ENCODE measurements at regions not wholly inside any gene's neighbourhood (a gene's known extent, or its start where the extent isn't known, plus 50 kb on each side); places are given as distances from the start of the nearest gene placed in this dataset.
A peak's percentile ranks its signal among the peaks of the same experiment; 100 is the strongest.

DNA sequence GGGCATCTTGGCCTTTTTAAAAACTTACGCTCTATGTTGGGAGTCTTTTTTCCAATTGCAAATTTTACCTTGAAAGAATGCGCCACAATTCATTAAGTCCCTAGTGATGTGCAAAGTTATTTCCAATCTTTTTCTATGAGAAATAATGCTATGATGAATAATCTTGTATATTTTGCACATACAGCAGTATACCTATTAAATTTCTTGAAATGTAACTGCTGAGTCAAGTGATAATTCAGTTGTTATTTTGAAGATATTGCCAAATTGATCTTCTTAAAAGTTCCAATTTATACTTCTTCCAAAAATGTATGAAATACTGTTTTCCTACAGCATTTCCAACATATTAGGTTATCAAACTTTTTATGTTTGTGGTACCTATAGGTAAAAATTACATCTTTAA lies 92.8 kb upstream of the PPP2R2B start:
- no peak for DNase-seq (ENCODE audit: low read depth in 1 of 2, low spot score in 1 of 2)
- in situ Hi-C loops (cut with HindIII; ENCODE audit: low pct_unique_long_range_greater_than_20kb, low sequenced_read_pairs), result no loop called here
- no peak for TF ChIP-seq JUND (IDR thresholded peaks at IDR 0.05; ENCODE audit: low read depth)

DNA sequence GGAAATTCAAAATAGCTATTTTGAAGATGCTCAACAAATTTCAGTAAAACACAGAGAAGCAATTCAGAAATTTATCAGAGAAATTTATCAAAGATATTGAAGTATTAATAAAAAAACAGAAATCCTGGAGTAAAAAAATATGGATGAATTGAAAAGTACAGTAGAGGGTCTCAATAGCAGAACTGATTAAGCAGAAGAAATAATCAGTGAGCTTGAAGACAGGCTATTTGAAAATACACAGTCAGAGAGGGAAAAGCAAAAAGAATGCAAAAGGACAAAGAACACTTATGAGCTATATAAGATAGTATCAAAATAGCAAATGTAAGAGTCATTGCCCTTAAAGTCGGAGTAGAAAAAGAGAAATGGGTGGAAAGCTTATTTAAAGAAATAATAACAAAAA lies 107.9 kb upstream of the PPP2R2B start:
- DNase-seq (ENCODE audit: low read depth in 1 of 2, low spot score in 1 of 2), result no peak
- in situ Hi-C loops (cut with HindIII; ENCODE audit: low pct_unique_long_range_greater_than_20kb, low sequenced_read_pairs), result no loop called here
- no peak for TF ChIP-seq JUND (IDR thresholded peaks at IDR 0.05; ENCODE audit: low read depth)

- TF ChIP-seq JUND (IDR thresholded peaks at IDR 0.05; ENCODE audit: low read depth), result no peak
- DNase-seq (ENCODE audit: low read depth in 1 of 2, low spot score in 1 of 2), result peak in 1 of 2 experiments; percentile 15
- in situ Hi-C loops (cut with HindIII; ENCODE audit: low pct_unique_long_range_greater_than_20kb, low sequenced_read_pairs), result no loop called here
Observed at GRCh38 chr5:146993876-146994530, 115.4 kb upstream of the PPP2R2B start.

DNA sequence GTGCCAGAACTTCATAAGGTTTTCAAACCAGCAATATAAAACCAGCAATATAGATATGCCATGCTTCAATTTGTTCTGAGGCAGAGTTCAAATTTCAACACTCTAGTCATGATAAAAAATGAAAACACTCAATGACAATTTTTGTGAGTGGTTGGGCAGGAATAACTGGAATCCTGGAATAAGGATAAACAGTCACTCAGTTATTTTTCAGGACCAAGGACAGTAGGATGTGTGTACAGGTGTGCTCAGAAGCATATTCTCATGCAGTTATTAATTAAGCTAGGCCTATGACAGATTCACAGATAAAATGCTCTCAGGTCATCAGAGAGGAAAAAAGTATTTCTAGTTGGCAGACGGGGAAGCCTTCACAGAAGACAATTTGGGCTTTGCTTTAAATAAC lies 117.3 kb upstream of the PPP2R2B start:
- DNase-seq (ENCODE audit: low read depth in 1 of 2, low spot score in 1 of 2), result peak in 1 of 2 experiments; percentile 56
- TF ChIP-seq JUND (IDR thresholded peaks at IDR 0.05; ENCODE audit: low read depth), result no peak
- in situ Hi-C loops (cut with HindIII; ENCODE audit: low pct_unique_long_range_greater_than_20kb, low sequenced_read_pairs), result no loop called here

DNA sequence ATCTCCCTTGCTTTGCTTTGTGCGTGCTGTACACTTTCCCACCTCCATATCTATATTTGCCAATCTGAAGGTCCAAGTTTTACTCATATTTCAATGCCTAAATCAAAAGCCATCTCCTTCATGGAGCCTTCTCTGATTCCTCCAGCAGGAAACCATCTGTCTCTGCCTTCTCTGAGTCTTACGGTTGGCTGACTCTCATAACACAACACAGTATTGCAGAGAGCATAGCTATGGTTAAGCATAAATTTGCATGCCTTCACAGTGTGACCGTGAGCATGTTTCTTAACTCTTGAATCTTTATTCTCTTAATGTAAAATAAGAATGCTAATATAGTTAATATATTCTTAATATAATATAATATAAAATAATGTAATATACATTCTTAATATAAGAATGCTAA lies 136.8 kb upstream of the PPP2R2B start:
- in situ Hi-C loops (cut with HindIII; ENCODE audit: low pct_unique_long_range_greater_than_20kb, low sequenced_read_pairs), result no loop called here
- no peak for TF ChIP-seq JUND (IDR thresholded peaks at IDR 0.05; ENCODE audit: low read depth)
- DNase-seq (ENCODE audit: low read depth in 1 of 2, low spot score in 1 of 2), result no peak

GRCh38 chr5:147017191-147017590 lies 138.6 kb upstream of the PPP2R2B start:
- no peak for TF ChIP-seq JUND (IDR thresholded peaks at IDR 0.05; ENCODE audit: low read depth)
- in situ Hi-C loops (cut with HindIII; ENCODE audit: low pct_unique_long_range_greater_than_20kb, low sequenced_read_pairs), result no loop called here

GRCh38 chr5:147017621-147018020 lies 139.1 kb upstream of the PPP2R2B start:
- TF ChIP-seq JUND (IDR thresholded peaks at IDR 0.05; ENCODE audit: low read depth), result no peak
- in situ Hi-C loops (cut with HindIII; ENCODE audit: low pct_unique_long_range_greater_than_20kb, low sequenced_read_pairs), result no loop called here
- DNase-seq (ENCODE audit: low read depth in 1 of 2, low spot score in 1 of 2), result no peak

More at GRCh38 chr5:147017191-147017590, 138.6 kb upstream of the PPP2R2B start:
- DNase-seq (ENCODE audit: low read depth in 1 of 2, low spot score in 1 of 2), result no peak

DNA sequence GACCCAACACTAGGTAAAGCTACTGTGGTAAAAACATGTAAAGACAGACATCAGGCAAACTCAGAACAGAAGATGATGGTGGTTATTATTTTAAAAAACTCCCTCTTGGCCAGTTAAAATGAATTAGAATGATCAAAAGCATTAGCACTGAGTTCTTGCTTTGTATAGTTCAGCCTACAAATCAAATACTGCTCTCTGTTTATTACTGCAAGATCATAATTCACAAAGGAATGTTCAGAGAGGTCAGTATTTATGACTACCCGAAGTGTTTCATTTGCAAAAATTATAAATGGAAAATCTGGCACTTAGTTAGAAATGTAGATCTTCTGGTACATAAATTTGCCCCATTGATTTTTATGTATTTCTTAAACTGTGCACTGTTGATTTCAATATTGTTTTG lies 140.3 kb upstream of the PPP2R2B start:
- no peak for TF ChIP-seq JUND (IDR thresholded peaks at IDR 0.05; ENCODE audit: low read depth)
- in situ Hi-C loops (cut with HindIII; ENCODE audit: low pct_unique_long_range_greater_than_20kb, low sequenced_read_pairs), result no loop called here

GRCh38 chr5:147036691-147037245 lies 158.2 kb upstream of the PPP2R2B start:
- TF ChIP-seq JUND (IDR thresholded peaks at IDR 0.05; ENCODE audit: low read depth), result no peak
- no peak for DNase-seq (ENCODE audit: low read depth in 1 of 2, low spot score in 1 of 2)

More for the DNA sequence above, 140.3 kb upstream of the PPP2R2B start:
- DNase-seq (ENCODE audit: low read depth in 1 of 2, low spot score in 1 of 2), result no peak

GRCh38 chr5:147037515-147038205 lies 159.1 kb upstream of the PPP2R2B start:
- TF ChIP-seq JUND (IDR thresholded peaks at IDR 0.05; ENCODE audit: low read depth), result no peak
- DNase-seq (ENCODE audit: low read depth in 1 of 2, low spot score in 1 of 2), result no peak
- in situ Hi-C loops (cut with HindIII; ENCODE audit: low pct_unique_long_range_greater_than_20kb, low sequenced_read_pairs), result no loop called here

More at GRCh38 chr5:147036691-147037245, 158.2 kb upstream of the PPP2R2B start:
- in situ Hi-C loops (cut with HindIII; ENCODE audit: low pct_unique_long_range_greater_than_20kb, low sequenced_read_pairs), result no loop called here

GRCh38 chr5:147040856-147041255 lies 162.3 kb upstream of the PPP2R2B start:
- no peak for TF ChIP-seq JUND (IDR thresholded peaks at IDR 0.05; ENCODE audit: low read depth)
- in situ Hi-C loops (cut with HindIII; ENCODE audit: low pct_unique_long_range_greater_than_20kb, low sequenced_read_pairs), result no loop called here
- no peak for DNase-seq (ENCODE audit: low read depth in 1 of 2, low spot score in 1 of 2)

DNA sequence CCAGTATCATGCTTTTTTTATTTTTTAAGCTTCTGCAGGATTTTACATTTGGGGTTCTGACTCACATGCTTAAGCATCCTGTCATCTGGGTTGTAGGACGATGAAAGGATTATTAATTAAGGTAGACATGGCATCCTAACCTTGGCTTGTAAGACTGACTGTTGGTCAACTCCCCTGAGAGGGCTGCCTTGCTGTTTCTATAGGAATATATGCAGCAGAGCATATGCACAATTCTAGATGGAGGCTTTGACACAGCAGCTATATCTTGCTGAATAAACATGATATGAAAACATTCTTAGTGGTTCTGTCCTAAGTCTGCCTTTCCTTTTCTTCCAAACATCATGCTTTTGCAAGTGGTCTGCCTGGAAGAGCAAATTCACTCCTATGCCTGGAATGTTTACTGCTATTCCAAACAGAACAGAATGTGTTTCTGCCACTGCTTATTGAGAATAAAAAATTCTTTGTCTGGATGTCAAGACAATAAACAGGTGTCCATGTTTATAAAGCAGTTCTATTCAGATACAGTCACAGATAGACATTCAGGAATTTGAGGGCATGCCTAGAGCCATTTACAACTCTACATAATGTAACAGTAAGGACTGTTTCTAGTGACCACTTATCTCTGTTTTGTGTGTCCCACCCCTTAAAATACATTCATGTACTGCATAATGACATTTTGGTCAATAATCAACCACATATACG lies 166.2 kb upstream of the PPP2R2B start:
- in situ Hi-C loops (cut with HindIII; ENCODE audit: low pct_unique_long_range_greater_than_20kb, low sequenced_read_pairs), result no loop called here
- no peak for TF ChIP-seq JUND (IDR thresholded peaks at IDR 0.05; ENCODE audit: low read depth)
- no peak for DNase-seq (ENCODE audit: low read depth in 1 of 2, low spot score in 1 of 2)

DNA sequence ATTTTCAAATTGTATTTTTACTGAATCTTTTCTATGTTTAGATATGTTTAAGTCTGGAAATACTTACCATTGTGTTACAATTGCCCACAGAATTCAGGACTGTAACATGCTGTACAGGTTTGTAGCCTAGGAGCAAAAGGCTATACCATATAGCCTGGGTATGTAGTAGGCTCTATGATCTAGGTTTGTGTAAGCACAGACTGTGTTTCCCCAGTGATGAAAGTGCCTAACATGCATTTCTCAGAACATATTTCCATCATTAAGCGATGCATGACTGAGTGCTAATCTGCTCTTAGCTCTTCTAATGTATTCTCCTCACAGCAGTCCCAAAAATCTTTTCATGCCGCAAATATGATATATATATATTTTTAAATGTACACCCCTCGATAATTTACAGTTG lies 166.7 kb upstream of the PPP2R2B start:
- DNase-seq (ENCODE audit: low read depth in 1 of 2, low spot score in 1 of 2), result no peak
- in situ Hi-C loops (cut with HindIII; ENCODE audit: low pct_unique_long_range_greater_than_20kb, low sequenced_read_pairs), result no loop called here
- TF ChIP-seq JUND (IDR thresholded peaks at IDR 0.05; ENCODE audit: low read depth), result no peak
